HCT116 (cell line): ENCODE measurements at regions not wholly inside any gene's neighbourhood (a gene's known extent, or its start where the extent isn't known, plus 50 kb on each side); places are given as distances from the start of the nearest gene placed in this dataset.

ENCODE experiments used
- ATAC-seq: fragments of 200-7000 bp; cut with Tn5 transposase; 2 replicates; pipeline ENCODE4 v1.9.1; 2020; ENCODE audit warnings: mild to moderate bottlenecking, moderate library complexity
- BruUV-seq: library from RNA; stranded (reverse); fragments of 400-500 nt; replicated peaks from 2 replicates; lab custom pipeline; 2021; lab: Mats Ljungman, UMichigan
- CTCF ChIA-PET: fragments of 300-600 bp; sonication (Branson Sonifier 250); formaldehyde crosslinking; loops from one replicate; lab custom pipeline; 2021; ENCODE audit warnings: antibody characterized with exemption; lab: Charles Lee
- POLR2A ChIA-PET: fragments of 300-600, 350-600 bp; sonication (Branson Sonifier 250); formaldehyde crosslinking; loops from one replicate; lab custom pipeline; 2021; ENCODE audit warnings: antibody characterized with exemption; lab: Charles Lee
- RAD21 ChIA-PET, 2 experiments: fragments of 300-600 bp; sonication (Branson Sonifier 250); formaldehyde crosslinking; loops; one replicate each; lab custom pipeline; 2023; ENCODE audit warnings: low total read pairs in 2 of 2; ENCODE audit not compliant: uncharacterized antibody in 2 of 2, unreplicated experiment in 2 of 2, low non-redundant PET in 1 of 2; lab: Charles Lee
- DNase-seq: peaks from one replicate; pipeline ENCODE4 v3.0.0-alpha.2; 2010; ENCODE audit warnings: low read depth, low spot score
- H2AFZ ChIP-seq: fragments of 200-600 bp; shearing (Covaris generic), sonication (generic); 2 replicates; pipeline ENCODE4 v1.6.1; 2017; ENCODE audit warnings: low read depth, mixed run types, mixed read lengths, antibody characterized with exemption, low read length; ENCODE audit not compliant: poor library complexity, severe bottlenecking
- H3K27ac ChIP-seq: 2 replicates; pipeline ENCODE4 v1.5.1; 2012; ENCODE audit warnings: low read depth, low read length
- H3K27me3 ChIP-seq: fragments of 200-600 bp; sonication (generic); 2 replicates; pipeline ENCODE4 v1.6.1; 2016; ENCODE audit warnings: mixed run types, low read length, mixed read lengths; ENCODE audit not compliant: insufficient read depth
- H3K36me3 ChIP-seq, 2 experiments: fragments of 200-500 bp in 1 of 2; fragments of 200-600 bp in 1 of 2; sonication (Bioruptor generic) in 1 of 2; sonication (generic) in 1 of 2; 2 replicates each; pipeline versions ENCODE4 v1.5.1 to v1.6.1; 2014 to 2016; ENCODE audit warnings: low read length in 2 of 2, inconsistent platforms in 1 of 2, mixed read lengths in 1 of 2, mixed run types in 1 of 2; ENCODE audit not compliant: insufficient read depth in 2 of 2, control insufficient read depth in 1 of 2
- H3K4me1 ChIP-seq, 2 experiments: fragments of 200-600 bp in 1 of 2; sonication (generic) in 1 of 2; 2 replicates each; pipeline versions ENCODE4 v1.5.1 to v1.6.1; 2012 to 2017; ENCODE audit warnings: low read length in 2 of 2, inconsistent platforms in 1 of 2, mild to moderate bottlenecking in 1 of 2, mixed read lengths in 1 of 2, mixed run types in 1 of 2, moderate library complexity in 1 of 2; ENCODE audit not compliant: insufficient read depth in 2 of 2, control insufficient read depth in 1 of 2
- H3K4me2 ChIP-seq: fragments of 200-600 bp; sonication (generic); 2 replicates; pipeline ENCODE4 v1.6.1; 2017; ENCODE audit warnings: mixed run types, low read length, mixed read lengths
- H3K4me3 ChIP-seq, 2 experiments: fragments of 200-600 bp in 1 of 2; sonication (generic) in 1 of 2; replicated peaks in 1 of 2; 2 replicates each; pipeline ENCODE4 v1.5.1; 2011 to 2016; ENCODE audit warnings: low read length in 2 of 2, control low read depth in 1 of 2, low read depth in 1 of 2, mild to moderate bottlenecking in 1 of 2, mixed read lengths in 1 of 2, mixed run types in 1 of 2
- H3K79me2 ChIP-seq: fragments of 200-600 bp; sonication (generic); 2 replicates; pipeline ENCODE4 v1.6.1; 2017; ENCODE audit warnings: mild to moderate bottlenecking, mixed run types, low read length, moderate library complexity, mixed read lengths; ENCODE audit not compliant: insufficient read depth
- H3K9ac ChIP-seq: fragments of 200-600 bp; sonication (generic); 2 replicates; pipeline ENCODE4 v1.6.1; 2016; ENCODE audit warnings: low read length, mixed read lengths
- H3K9me2 ChIP-seq: fragments of 200-600 bp; sonication (generic), shearing (Covaris generic); 2 replicates; pipeline ENCODE4 v1.6.1; 2017; ENCODE audit warnings: mixed run types, mild to moderate bottlenecking, moderate library complexity; ENCODE audit not compliant: insufficient read depth
- H3K9me3 ChIP-seq, 2 experiments: fragments of 200-500 bp in 1 of 2; fragments of 200-600 bp in 1 of 2; sonication (Bioruptor generic) in 1 of 2; sonication (generic) in 1 of 2; 2 replicates each; pipeline ENCODE4 v1.6.1; 2014 to 2017; ENCODE audit warnings: low read length in 2 of 2, mixed read lengths in 2 of 2, inconsistent platforms in 1 of 2, low read depth in 1 of 2, mild to moderate bottlenecking in 1 of 2, mixed run types in 1 of 2, moderate library complexity in 1 of 2; ENCODE audit not compliant: control insufficient read depth in 1 of 2, insufficient read depth in 1 of 2
- H4K20me1 ChIP-seq: fragments of 200-600 bp; sonication (generic), shearing (Covaris generic); 2 replicates; pipeline ENCODE4 v1.6.1; 2017; ENCODE audit warnings: mixed run types, mild to moderate bottlenecking, moderate library complexity; ENCODE audit not compliant: insufficient read depth
- EZH2phosphoT487 ChIP-seq: fragments of 200-600 bp; IDR thresholded peaks from 2 replicates; pipeline ENCODE4 v1.6.1; 2018; ENCODE audit warnings: antibody characterized with exemption, borderline replicate concordance
- FOSL1 ChIP-seq: IDR thresholded peaks from 2 replicates; pipeline ENCODE4 v1.6.1; 2012; ENCODE audit warnings: low read depth
- JUND ChIP-seq: IDR thresholded peaks from 2 replicates; pipeline ENCODE4 v1.6.1; 2012
- REST ChIP-seq: IDR thresholded peaks from 2 replicates; pipeline ENCODE4 v1.6.1; 2012; ENCODE audit warnings: low read depth
- SIN3A ChIP-seq: IDR thresholded peaks from 2 replicates; pipeline ENCODE4 v1.6.1; 2012; ENCODE audit warnings: low read depth
- TCF7L2 ChIP-seq: IDR thresholded peaks from 2 replicates; pipeline ENCODE4 v1.7.0; 2011; ENCODE audit warnings: borderline replicate concordance, inconsistent platforms; ENCODE audit not compliant: insufficient read depth, insufficient read length; ENCODE audit errors: extremely low read depth
- YY1 ChIP-seq: IDR thresholded peaks from 2 replicates; pipeline ENCODE4 v1.6.1; 2011; ENCODE audit warnings: low read length, low read depth, moderate library complexity, mild to moderate bottlenecking; ENCODE audit not compliant: insufficient replicate concordance; ENCODE audit errors: extremely low read depth
- ZBTB33 ChIP-seq: IDR thresholded peaks from 2 replicates; pipeline ENCODE4 v1.6.1; 2011; ENCODE audit warnings: mild to moderate bottlenecking, low read length, moderate library complexity; ENCODE audit not compliant: insufficient replicate concordance; ENCODE audit errors: extremely low read depth
- ZFX ChIP-seq: fragments of 450-650 bp; IDR thresholded peaks from 2 replicates; pipeline ENCODE4 v1.6.1; 2017
- intact Hi-C: fragments of 100-400 bp; cut with micrococcal nuclease; formaldehyde crosslinking; loops from 2 replicates; pipeline ENCODE4 v1.10.0; 2022

- intact Hi-C loops = no loop called here
- ATAC-seq (no peak), DNase-seq (no peak)
- Histone ChIP-seq H3K9ac (no peak overlapping the region), H3K27me3 (no peaks in the 10 kb centered on the region), H3K9me3 (peaks cover 0 to 11% of the 10 kb centered on the region in 2 experiments; a peak in 2 of 4 replicates), H3K4me1 (no peaks in the 10 kb centered on the region), H3K27ac (no peak overlapping the region), H4K20me1 (no peaks in the 10 kb centered on the region), H3K36me3 (no peaks in the 10 kb centered on the region), H3K4me2 (no peak overlapping the region), H3K79me2 (no peaks in the 10 kb centered on the region), H2AFZ (no peak overlapping the region), H3K4me3 (no peak overlapping the region), H3K9me2 (no peaks in the 10 kb centered on the region)
- BruUV-seq = no TSS peak
- ChIA-PET POLR2A (no interaction called here), CTCF (no interaction called here), RAD21 (no interaction called here)
- TF ChIP-seq ZBTB33 = no peak
- TF ChIP-seq REST = no peak
- no peak for TF ChIP-seq FOSL1
- TF ChIP-seq SIN3A = no peak
- no peak for TF ChIP-seq ZFX
- no peak for TF ChIP-seq YY1
- TF ChIP-seq EZH2phosphoT487 = no peak
- TF ChIP-seq TCF7L2 = no peak
- TF ChIP-seq JUND = no peak
These were observed 191.5 kb upstream of the ASIC2 start for GRCh38 chr17:33484559-33484958.
